ENCODE measurements at regions not wholly inside any gene's neighbourhood (a gene's known extent, or its start where the extent isn't known, plus 50 kb on each side); places are given as distances from the start of the nearest gene placed in this dataset.
"Not testable (repeated sequence)": the region's sequence is repeated elsewhere in the genome, so short reads cannot be mapped to it uniquely, and the experiment has no call there.

DNA sequence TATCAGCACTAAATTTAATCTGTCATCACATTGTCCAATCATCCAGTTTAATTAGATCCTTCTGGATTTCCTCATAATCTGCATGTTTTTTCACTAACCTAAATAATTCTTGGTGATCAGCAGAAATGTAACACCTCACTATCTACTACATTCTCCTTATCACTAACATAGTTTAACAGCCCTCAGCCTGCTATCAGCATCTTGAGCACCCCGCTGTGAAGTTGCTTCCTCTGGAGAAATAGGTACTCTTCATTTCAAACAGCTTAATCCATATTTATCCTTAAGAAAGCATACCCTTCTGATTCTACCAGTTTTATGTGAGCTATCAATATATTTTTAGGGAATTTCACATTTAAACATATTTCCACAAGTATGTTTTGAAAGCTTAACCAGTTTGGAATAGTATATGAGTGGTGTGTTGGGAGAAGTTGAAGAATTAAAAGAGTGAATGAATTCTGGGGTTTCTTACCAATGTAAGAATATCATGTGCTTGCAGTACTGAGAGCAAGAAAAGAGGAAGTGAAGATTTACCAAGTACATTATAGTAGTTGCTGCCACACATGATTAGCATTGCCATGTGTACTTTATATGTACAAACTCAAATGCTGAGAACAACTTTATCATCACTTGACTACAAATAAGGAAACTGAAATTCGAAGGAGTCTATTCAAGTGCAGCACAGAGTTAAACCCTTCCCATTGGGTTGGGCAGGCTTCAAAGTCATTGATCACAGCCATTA is 771.1 kb upstream of the ADGRL4 start:
- no peak for DNase-seq

DNA sequence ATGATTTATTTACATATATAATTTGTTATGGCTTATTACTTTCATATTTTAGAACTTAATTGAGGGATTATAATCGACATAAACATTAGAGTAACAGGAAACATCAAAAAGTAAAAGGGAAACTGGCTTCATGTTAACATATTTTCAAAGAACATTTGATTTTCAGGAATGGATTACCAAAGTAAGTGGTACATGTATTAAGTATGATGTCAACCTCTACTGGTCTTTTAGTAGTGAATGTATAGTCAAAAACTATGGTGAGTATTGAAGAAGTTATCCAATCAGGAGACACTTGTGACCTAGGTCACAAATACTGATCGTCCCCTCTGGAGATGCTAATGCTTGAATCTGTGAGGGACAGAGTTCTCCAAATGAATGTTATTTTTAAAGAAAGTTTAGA is 768.9 kb upstream of the ADGRL4 start:
- DNase-seq: no peak

DNA sequence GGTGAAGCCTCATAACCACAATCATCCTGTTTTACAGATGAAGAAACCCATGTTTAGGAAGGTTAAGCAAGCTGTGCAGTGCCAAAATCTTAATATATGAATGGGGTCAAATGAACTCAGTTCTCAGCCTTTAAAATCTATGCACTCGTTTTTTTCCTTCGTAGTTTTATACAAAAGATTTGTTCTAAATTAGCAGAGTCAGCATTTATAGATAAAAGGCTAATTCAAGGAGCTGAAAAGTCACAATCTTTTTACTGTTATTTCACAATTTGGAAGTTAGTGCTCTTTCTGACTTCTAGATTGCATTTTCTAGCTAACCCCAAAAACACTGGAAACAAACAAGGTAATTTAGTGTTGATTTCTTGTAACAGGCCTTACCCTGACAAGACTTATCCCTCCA is 766.9 kb upstream of the ADGRL4 start:
- DNase-seq: no peak

DNA sequence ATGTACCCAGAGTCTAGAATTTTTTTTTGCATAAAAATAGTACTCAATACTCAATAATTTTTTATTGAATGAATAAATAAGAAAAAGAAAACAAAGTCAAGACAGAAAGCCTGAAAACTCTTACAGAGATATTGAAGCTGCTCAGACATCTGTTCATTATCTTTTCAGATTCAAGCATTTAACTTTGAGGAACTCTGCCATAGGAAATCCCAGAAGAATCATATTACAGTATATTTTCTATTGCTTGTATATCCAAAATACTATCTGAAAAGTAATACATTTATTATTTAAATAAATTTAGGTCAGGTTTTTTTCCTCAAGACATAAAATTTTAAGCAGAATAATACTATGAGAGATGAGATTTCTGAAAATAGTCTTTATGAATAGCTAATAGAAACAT is 755.9 kb upstream of the ADGRL4 start:
- DNase-seq: no peak

DNA sequence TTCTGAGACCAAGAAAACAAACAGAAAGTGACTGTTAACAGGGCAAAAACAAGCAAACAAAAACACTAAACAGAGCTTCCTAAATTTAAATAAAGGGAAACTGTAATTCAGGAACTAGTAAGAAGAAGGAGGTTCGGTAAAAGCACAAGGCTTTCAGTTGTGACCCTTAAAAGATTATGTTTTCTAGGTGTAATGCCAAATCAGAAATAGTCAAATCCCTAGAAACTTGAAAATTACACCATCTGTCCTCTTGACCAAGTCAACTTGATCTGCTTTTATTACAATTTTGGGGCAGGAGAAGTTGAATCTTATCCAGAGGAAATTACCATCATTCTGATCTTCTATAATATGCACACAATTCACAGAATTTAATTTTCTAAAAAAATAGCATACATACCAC is 754.0 kb upstream of the ADGRL4 start:
- DNase-seq: no peak

DNA sequence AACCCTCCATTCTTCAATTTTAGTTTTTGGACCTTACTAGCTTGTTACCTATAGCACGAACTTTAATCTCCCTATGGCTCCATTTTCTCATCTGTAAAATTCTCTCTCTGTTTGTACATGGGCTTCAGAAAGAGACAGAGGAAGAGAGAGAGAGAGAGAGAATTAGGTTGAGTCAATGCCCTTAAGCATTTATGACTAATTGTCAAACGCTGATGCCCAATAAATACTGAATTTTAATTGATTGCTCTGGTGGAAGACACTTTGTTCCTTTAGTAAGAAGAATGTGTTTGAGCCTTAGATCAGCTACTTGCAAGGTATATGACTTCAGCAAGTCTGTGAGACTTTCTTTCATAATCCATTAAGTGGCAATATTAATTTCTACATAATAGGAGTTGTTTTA is 743.1 kb upstream of the ADGRL4 start:
- no peak for DNase-seq

DNA sequence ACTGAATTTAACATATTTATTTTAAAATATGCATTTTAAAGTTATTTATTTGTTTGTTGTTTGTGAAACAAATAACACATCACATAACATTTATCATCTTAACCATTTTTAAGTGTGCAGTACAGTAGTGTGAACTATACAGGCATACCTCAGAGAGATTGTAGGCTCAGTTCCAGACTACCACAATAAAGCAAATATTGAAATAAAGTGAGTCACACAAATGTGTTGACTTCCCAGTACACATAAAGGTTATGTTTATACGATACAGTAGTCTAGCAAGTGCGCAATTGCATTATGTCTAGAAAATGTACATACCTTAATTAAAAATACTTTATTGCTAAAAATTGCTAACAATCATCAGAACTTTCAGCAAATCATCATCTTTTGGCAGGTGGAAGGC is 739.4 kb upstream of the ADGRL4 start:
- DNase-seq: no peak

DNA sequence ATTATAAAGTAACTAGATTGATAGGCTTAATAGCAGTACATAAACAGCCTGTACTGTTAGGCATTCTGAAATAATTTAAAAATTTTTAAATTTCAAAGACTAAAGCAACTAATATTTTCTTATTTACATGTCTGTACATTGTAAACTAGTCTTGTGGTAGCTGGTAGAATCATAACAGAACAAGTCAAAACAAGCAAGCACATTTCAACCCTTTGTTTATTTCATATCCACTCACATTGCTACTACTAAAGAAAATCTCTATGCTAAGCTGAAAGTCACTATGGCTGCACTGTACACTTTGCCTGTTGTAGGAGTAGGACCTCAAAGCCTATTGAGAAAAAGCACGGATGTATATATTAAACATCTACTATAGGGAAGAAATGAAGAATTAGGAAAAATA is 738.2 kb upstream of the ADGRL4 start:
- no peak for DNase-seq

DNA sequence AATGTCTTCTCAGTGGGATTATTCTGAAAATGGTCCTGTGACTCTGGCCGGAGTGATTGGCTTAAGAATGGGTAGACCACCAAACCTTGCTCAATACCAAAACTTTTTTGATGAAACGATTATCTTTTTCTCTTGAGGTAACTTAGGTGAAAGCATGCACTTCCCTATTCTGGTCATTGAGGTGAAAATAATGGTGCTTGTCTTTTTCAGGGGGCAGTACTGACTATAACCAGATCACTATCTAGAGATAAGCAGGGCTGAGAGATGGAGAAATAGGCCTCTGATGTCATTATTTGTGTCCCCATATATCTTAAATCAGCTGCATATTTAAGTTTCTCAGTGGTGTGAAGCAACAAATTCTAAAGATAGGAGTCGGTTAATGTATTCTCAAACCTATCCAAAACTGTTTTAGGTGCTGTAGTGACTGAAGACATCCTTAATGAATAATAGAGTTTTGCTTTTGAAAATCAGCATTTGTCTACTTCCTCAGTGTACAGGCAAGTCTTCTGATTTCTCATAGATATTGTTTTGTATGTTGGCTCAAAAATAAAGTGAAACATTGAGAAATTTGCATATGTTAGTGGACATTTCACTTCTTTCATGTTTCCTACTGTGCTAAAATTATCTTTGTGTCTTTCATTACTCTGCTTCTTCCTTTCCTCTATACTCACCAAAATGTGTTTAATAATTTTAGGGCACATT is 735.3 kb upstream of the ADGRL4 start:
- DNase-seq: no peak

DNA sequence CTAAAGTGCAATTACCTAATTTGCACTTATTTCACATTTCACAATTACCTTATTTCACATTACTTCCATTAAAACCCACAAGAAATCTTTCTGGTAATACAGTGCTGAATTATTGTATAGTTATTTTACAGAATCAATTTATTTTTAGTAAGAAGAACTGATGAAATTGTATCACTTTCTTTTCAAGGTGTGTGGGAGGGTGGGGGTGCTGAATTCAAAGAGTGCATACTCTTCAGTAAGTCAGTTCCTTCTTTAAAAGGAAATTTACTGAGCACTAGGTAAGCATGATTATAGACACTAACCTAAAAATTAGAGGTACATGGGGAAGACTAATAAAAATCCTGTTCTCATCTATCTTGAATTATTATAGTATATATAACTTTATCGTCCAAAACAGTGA is 731.6 kb upstream of the ADGRL4 start:
- no peak for DNase-seq

DNA sequence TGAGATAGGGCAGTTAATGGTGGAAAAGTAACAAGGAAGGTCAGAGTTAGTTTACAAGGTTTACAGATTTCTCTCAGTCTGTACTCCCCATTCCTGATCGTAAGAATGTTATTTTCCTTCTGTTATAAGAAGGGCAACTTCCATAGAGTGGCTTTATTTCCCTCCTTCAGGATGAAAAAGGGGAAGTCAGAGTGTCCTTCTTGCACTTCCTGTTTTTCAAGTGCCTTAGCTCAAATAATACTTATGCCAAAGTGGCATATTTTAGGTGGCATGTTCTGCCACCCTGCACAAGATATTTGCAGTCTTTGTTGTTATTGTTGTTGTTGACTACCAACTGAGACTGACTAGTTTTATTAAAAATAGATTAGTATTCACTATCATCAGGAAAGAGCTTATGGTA is 730.7 kb upstream of the ADGRL4 start:
- no peak for DNase-seq

DNA sequence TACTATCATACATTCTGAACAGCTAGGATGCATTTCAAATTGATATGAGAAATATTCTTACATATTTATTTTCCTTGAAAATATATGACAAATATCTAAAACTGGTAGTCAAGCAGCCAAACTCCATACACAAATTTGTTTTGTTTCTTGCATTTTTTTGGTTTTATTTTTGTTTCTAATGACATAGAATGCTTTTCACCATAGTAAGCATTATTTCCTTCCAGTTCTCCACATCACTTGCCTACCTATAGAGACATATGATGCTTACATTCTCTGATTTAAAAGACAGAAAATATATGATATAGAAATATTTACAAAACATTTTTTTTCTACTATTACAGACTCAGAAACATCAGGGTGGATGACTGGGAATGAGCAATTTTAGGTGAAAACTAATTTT is 726.4 kb upstream of the ADGRL4 start:
- DNase-seq: no peak

DNA sequence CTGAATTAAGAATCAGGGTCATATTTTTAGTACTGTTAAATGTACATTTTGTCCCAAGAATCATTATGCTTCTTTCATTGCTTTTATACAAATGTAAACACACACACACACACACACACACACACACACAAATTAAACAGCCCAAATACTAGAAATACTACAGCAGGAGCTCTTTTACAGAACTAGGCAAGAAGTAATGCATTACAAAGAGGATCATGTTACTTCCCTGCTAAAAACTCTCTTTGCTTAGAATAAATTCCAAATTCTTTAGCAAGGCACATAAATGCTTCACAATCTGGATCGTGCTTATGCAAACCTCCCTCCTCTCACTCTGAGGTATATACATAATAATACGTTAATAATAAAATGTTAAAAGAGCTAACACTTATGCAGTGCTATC is 720.4 kb upstream of the ADGRL4 start:
- no peak for DNase-seq

DNA sequence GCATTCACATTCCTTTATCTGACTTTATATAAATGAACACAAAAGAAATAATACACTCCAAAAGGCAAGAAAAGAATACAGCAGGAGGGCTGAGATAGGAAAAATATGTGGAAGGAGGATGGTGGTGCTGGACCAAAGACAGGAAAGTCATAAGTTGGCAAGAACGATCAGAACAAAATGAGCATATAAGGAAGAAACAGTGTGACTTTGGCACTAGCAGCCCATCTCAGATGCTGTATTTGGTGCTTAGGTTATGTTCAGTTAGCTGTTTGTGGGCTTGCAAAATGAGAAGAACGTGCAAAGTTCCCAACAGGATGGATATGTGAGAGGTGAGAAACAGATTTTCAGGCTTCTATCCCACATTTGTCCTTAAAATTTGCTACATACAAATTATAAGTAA is 719.8 kb upstream of the ADGRL4 start:
- no peak for DNase-seq

DNA sequence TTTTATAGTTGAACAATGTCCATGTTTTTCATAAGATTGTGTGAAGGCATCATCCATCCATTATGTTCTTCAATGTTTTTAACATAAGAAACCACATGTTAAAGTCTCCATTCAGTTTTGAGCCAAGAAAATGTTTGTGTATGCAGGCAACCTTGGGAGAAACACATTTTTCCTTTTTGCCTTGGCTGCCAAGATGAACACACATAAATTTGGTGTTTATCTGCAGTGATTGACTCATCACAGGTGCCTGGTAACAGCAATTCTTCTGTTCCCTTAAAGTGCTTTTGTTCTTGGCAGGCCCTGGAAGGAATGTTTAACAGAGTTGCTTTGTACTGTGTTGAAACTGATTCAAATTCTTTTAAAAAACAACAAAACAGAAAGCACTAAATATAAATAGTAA is 709.9 kb upstream of the ADGRL4 start:
- no peak for DNase-seq

DNA sequence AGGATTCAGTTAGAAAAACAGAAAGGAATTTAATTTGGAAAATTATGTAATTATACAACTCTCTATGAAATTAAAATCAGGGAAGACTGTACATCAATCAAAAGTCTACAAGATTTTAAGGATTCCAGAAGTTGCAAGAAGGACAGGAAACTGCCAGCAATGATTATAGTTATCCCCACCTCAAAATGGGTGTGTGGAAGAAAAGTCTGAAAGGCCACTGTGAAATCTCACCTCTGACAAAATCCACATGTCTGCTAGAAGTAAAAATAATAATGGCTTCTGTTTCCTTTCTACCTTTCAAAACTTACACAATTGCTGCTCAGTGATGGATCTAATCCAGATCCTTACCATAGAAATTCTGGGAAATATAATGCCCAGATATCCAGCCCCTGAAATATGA is 708.1 kb upstream of the ADGRL4 start:
- no peak for DNase-seq

DNA sequence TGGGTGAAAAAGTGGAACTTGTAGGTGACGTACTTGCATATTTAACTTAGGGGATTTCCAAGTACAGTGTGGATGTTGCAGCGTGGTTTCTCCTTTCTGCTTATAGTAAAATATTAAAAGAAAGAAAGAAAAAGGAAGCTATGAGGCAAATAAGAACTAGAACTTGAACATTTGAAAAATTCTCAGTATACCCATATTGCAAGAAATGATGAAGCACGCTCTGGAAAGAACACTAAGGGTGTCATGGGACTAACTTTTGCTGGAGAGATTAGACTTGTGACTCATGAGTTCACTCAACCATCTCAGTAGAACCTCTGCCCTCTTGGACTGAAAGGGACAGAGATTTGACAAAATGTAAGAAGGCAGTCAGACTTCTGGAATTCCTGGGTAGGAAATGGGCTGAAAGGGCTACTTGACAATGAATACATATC is 704.5 kb upstream of the ADGRL4 start:
- no peak for DNase-seq

DNA sequence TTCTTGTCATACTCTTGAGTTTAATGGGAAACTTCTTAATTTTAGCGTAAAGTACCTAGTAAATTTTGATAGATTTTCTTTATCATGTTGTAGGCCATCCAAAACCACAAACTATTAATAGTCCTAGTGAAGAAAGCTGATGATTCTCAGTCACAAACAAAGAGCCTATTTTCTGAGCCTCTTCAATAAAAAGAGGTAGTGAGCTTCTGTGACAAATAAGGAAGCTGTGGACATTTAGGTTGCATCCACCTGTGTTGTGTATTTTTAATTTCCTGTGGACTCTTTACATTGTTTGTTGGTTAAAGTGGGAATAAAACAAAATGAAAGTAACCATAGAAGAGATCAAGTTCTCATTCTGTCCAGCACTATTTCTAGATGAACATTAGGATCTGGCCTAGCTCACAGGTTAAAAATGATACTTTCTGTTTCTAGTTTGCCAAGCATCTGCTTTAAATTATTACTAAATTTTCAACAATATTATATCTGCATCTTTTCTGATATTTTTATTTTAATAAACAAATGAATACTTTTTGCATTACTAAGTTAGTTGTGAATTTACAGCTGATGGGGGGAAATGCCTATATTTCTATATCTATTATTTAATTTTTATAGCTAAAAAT is 702.2 kb upstream of the ADGRL4 start:
- DNase-seq: no peak

DNA sequence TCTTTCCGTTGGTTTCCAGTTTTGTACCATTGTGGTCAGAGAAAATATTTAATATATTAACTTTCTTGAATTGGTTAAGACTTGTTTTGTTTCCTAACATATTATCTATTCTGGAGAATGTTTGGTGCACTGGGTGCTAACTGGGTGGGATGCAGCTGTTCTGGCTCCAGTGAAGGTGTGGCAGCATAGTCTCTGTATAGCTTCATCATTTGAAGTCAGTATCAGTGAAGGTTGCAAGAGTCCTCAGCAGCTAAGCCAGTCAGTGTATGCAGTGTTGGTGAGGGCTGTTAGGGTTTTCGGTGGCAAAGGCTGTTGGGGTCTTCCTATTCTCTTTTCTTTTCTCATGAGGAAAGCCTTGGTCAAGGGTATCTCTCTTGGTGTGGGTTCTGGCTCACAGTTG is 698.7 kb upstream of the ADGRL4 start:
- DNase-seq: no peak

DNA sequence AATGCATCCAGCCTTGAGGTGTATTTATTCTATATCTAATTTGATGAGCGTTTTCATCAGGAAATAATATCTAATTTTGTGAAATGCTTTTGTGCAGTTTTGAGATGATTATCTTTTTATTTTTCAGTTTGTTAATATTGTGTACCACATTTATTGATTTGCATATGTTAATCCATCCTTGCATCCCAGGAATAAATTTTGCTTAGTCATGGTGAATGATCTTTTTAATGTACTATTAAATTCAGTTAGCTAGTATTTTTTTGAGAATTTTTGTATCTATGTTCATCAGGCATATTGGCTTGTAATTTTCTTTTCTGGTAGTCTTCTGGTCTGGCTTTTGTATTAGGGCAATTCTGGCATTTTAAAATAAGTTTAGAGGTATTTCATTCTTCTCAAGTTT is 697.5 kb upstream of the ADGRL4 start:
- DNase-seq: no peak

DNA sequence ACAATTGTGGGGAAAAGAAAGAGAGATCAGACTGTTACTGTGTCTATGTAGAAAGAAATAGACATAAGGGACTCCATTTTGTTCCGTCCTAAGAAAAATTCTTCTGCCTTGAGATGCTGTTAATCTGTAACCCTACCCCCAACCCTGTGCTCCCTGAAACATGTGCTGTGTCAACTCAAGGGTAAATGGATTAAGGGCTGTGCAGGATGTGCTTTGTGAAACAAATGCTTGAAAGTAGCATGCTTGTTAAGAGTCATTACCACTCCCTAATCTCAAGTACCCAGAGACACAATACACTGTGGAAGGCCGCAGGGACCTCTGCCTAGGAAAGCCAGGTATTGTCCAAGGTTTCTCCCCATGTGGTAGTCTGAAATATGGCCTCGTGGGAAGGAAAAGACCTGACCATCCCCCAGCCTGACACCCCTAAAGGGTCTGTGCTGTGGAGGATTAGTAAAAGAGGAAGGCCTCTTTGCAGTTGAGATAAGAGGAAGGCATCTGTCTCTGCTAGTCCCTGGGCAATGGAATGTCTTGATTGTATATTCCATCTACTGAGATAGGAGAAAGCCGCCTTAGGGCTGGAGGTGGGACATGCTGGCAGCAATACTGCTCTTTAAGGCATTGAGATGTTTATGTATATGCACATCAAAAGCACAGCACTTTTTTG is 695.9 kb upstream of the ADGRL4 start:
- DNase-seq: not testable (repeated sequence)

DNA sequence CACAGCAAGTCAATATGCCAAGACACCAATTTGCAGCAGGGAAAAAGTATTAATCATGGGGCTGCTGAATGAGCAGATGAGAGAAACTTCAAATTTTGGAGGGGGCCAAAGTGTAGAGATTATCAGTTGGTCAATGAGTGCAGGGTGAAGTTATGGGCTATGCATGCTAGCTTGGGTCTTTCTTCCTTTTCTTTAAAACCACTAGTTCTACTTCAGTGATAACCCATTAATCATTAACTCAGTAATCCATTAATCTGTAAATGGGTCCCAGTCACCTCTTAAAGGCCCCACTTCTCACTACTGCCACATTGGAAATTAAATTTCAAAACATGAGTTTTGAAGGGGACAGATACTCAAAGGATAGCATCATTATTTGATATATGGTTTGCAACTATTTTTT is 688.6 kb upstream of the ADGRL4 start:
- no peak for DNase-seq

DNA sequence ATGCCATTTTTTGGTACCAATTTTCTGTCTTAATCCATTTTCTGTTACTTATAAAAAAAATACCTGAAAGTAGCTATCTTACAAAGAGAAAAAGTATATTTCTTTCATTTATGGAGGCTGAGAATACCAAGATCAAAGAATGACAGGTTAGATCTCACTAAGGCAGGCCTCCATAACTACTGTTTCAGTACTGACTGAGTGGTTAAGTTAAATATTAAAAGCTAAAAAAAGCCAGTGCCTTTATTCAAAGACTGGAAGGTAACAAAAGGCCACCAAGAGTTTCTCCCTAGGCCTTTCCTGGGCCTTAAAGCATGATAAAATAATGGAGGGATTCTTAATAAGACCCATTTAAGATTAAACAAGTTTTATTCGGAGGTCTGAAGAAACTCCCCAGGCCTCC is 687.7 kb upstream of the ADGRL4 start:
- DNase-seq: no peak
